Left lung (tissue), 4 donors: ENCODE measurements at regions not wholly inside any gene's neighbourhood (a gene's known extent, or its start where the extent isn't known, plus 50 kb on each side); places are given as distances from the start of the nearest gene placed in this dataset.

Experiments
- ATAC-seq: fragments of 200-7000 bp; cut with Tn5 transposase; one replicate; pipeline ENCODE4 v1.9.1; 2020; ENCODE audit warnings: moderate library complexity
- DNase-seq, 4 donors: peaks; one replicate each; pipeline ENCODE4 v3.0.0-alpha.2; 2013 to 2020
- H3K27ac ChIP-seq, 2 donors: fragments of 200-600 bp; sonication (generic) in 1 of 2; one replicate each; pipeline versions ENCODE4 v1.5.0 to v1.8.0; 2020 to 2021
- H3K27me3 ChIP-seq, 2 donors: fragments of 200-600 bp; sonication (generic) in 1 of 2; one replicate each; pipeline versions ENCODE4 v1.5.0 to v1.8.0; 2020 to 2021
- H3K36me3 ChIP-seq, 2 donors: fragments of 200-600 bp; sonication (generic) in 1 of 2; one replicate each; pipeline versions ENCODE4 v1.5.0 to v1.8.0; 2020 to 2021
- H3K4me1 ChIP-seq, 2 donors: fragments of 200-600 bp; one replicate each; pipeline ENCODE4 v1.8.0; 2021
- H3K4me3 ChIP-seq, 2 donors: fragments of 200-600 bp; sonication (generic) in 1 of 2; one replicate each; pipeline versions ENCODE4 v1.5.0 to v1.8.0; 2020 to 2021; ENCODE audit warnings: mild to moderate bottlenecking in 1 of 2
- H3K9me3 ChIP-seq, 2 donors: fragments of 200-600 bp; sonication (generic) in 1 of 2; one replicate each; pipeline versions ENCODE4 v1.5.0 to v1.8.0; 2020 to 2021
- CTCF ChIP-seq, 2 donors: fragments of 200-600 bp; sonication (generic) in 1 of 2; IDR thresholded peaks; one replicate each; pipeline versions ENCODE4 v1.5.0 to v1.8.0; 2021; ENCODE audit warnings: antibody characterized with exemption in 2 of 2
- intact Hi-C, 2 donors: fragments of 100-400 bp; cut with DNase I; formaldehyde crosslinking; loops; one replicate each; pipeline versions ENCODE4 v1.11.2 to v1.14.2; 2022
- donor health status: DM: no; HTN: yes; CAD: no.
- donor health status: DM: no; HTN: no; CAD: no.

- no peaks in the 10 kb centered on the region for H3K27me3 ChIP-seq
- no peak for TF ChIP-seq CTCF (IDR thresholded peaks at IDR 0.05)
- ATAC-seq, result no peak
- H3K36me3 ChIP-seq, result no peaks in the 10 kb centered on the region
- no peak for DNase-seq
- H3K9me3 ChIP-seq, result no peaks in the 10 kb centered on the region
- H3K27ac ChIP-seq, result no peak overlapping the region
- no peak overlapping the region for H3K4me3 ChIP-seq
- H3K4me1 ChIP-seq, result no peaks in the 10 kb centered on the region
- intact Hi-C loops, result no loop called here
Measured at GRCh38 chr2:14884651-14885050, 252.1 kb downstream of the LRATD1 start.

- TF ChIP-seq CTCF (IDR thresholded peaks at IDR 0.05), result no peak
- no peak for DNase-seq
- Histone ChIP-seq H3K27ac (no peak overlapping the region), H3K36me3 (no peaks in the 10 kb centered on the region), H3K4me1 (no peaks in the 10 kb centered on the region), H3K4me3 (no peak overlapping the region), H3K9me3 (no peaks in the 10 kb centered on the region), H3K27me3 (no peaks in the 10 kb centered on the region)
- ATAC-seq, result no peak
- intact Hi-C loops, result no loop called here
Measured at GRCh38 chr2:14891546-14891945, 259.0 kb downstream of the LRATD1 start.

GRCh38 chr2:14896330-14897030 is 264.0 kb downstream of the LRATD1 start:
- H3K27ac ChIP-seq, result no peak overlapping the region
- ATAC-seq (no peak), DNase-seq (no peak)
- H3K9me3 ChIP-seq, result no peaks in the 10 kb centered on the region
- no peaks in the 10 kb centered on the region for H3K36me3 ChIP-seq
- no peak overlapping the region for H3K4me3 ChIP-seq
- H3K4me1 ChIP-seq, result no peaks in the 10 kb centered on the region
- intact Hi-C loops, result no loop called here
- no peak for TF ChIP-seq CTCF (IDR thresholded peaks at IDR 0.05)
- H3K27me3 ChIP-seq, result no peaks in the 10 kb centered on the region

- intact Hi-C loops, result no loop called here
- Histone ChIP-seq H3K36me3 (no peaks in the 10 kb centered on the region), H3K27ac (no peak overlapping the region), H3K9me3 (no peaks in the 10 kb centered on the region), H3K4me1 (no peaks in the 10 kb centered on the region), H3K27me3 (no peaks in the 10 kb centered on the region), H3K4me3 (no peak overlapping the region)
- DNase-seq (no peak), ATAC-seq (no peak)
- no peak for TF ChIP-seq CTCF (IDR thresholded peaks at IDR 0.05)
Measured at GRCh38 chr2:14899621-14900414, 267.3 kb downstream of the LRATD1 start.

GRCh38 chr2:14901737-14902136 is 269.2 kb downstream of the LRATD1 start:
- intact Hi-C loops, result no loop called here
- no peak overlapping the region for H3K27ac ChIP-seq
- no peaks in the 10 kb centered on the region for H3K9me3 ChIP-seq
- ATAC-seq (no peak), DNase-seq (no peak)
- no peak overlapping the region for H3K4me3 ChIP-seq
- H3K4me1 ChIP-seq, result no peaks in the 10 kb centered on the region
- no peaks in the 10 kb centered on the region for H3K27me3 ChIP-seq
- no peak for TF ChIP-seq CTCF (IDR thresholded peaks at IDR 0.05)
- no peaks in the 10 kb centered on the region for H3K36me3 ChIP-seq
